ENCODE measurements at regions not wholly inside any gene's neighbourhood (a gene's known extent, or its start where the extent isn't known, plus 50 kb on each side); places are given as distances from the start of the nearest gene placed in this dataset.

GRCh38 chr5:89117124-89117644, 234.2 kb upstream of the MEF2C start:
- TF ChIP-seq EZH2 (IDR thresholded peaks at IDR 0.05; ENCODE audit: borderline replicate concordance, insufficient read depth, low read length, poor library complexity, severe bottlenecking), result no peak
- no peak for TF ChIP-seq TAF1 (IDR thresholded peaks at IDR 0.05; ENCODE audit: low read depth)
- TF ChIP-seq, protein P1, sequence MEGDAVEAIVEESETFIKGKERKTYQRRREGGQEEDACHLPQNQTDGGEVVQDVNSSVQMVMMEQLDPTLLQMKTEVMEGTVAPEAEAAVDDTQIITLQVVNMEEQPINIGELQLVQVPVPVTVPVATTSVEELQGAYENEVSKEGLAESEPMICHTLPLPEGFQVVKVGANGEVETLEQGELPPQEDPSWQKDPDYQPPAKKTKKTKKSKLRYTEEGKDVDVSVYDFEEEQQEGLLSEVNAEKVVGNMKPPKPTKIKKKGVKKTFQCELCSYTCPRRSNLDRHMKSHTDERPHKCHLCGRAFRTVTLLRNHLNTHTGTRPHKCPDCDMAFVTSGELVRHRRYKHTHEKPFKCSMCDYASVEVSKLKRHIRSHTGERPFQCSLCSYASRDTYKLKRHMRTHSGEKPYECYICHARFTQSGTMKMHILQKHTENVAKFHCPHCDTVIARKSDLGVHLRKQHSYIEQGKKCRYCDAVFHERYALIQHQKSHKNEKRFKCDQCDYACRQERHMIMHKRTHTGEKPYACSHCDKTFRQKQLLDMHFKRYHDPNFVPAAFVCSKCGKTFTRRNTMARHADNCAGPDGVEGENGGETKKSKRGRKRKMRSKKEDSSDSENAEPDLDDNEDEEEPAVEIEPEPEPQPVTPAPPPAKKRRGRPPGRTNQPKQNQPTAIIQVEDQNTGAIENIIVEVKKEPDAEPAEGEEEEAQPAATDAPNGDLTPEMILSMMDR (IDR thresholded peaks at IDR 0.05; ENCODE audit: poor library complexity, severe bottlenecking), result no peak
- no peak for TF ChIP-seq EP300 (conservative IDR thresholded peaks at IDR 0.05; ENCODE audit: poor library complexity, severe bottlenecking)
- TF ChIP-seq, protein P2, sequence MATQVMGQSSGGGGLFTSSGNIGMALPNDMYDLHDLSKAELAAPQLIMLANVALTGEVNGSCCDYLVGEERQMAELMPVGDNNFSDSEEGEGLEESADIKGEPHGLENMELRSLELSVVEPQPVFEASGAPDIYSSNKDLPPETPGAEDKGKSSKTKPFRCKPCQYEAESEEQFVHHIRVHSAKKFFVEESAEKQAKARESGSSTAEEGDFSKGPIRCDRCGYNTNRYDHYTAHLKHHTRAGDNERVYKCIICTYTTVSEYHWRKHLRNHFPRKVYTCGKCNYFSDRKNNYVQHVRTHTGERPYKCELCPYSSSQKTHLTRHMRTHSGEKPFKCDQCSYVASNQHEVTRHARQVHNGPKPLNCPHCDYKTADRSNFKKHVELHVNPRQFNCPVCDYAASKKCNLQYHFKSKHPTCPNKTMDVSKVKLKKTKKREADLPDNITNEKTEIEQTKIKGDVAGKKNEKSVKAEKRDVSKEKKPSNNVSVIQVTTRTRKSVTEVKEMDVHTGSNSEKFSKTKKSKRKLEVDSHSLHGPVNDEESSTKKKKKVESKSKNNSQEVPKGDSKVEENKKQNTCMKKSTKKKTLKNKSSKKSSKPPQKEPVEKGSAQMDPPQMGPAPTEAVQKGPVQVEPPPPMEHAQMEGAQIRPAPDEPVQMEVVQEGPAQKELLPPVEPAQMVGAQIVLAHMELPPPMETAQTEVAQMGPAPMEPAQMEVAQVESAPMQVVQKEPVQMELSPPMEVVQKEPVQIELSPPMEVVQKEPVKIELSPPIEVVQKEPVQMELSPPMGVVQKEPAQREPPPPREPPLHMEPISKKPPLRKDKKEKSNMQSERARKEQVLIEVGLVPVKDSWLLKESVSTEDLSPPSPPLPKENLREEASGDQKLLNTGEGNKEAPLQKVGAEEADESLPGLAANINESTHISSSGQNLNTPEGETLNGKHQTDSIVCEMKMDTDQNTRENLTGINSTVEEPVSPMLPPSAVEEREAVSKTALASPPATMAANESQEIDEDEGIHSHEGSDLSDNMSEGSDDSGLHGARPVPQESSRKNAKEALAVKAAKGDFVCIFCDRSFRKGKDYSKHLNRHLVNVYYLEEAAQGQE (IDR thresholded peaks at IDR 0.05; ENCODE audit: borderline replicate concordance), result no peak
- TF ChIP-seq RAD21 (conservative IDR thresholded peaks at IDR 0.05), result no peak
- no peak for TF ChIP-seq POLR2AphosphoS5 (IDR thresholded peaks at IDR 0.05)
- no peak for TF ChIP-seq MXI1 (conservative IDR thresholded peaks at IDR 0.05; ENCODE audit: poor library complexity, severe bottlenecking)

All from neural cell (in vitro differentiated cells).